Progenitor cell of endocrine pancreas (in vitro differentiated cells): ENCODE measurements at regions not wholly inside any gene's neighbourhood (a gene's known extent, or its start where the extent isn't known, plus 50 kb on each side); places are given as distances from the start of the nearest gene placed in this dataset.

ENCODE experiments used
- DNase-seq: peaks from one replicate; pipeline ENCODE4 v3.0.0; 2021; ENCODE audit warnings: low spot score; ENCODE audit not compliant: unreplicated experiment
- H3K27ac Mint-ChIP-seq: 2 replicates; pipeline ENCODE4 v1.8.0; 2021; ENCODE audit warnings: mild to moderate bottlenecking, moderate library complexity, mixed read lengths
- H3K27me3 Mint-ChIP-seq: 2 replicates; pipeline ENCODE4 v1.8.0; 2021; ENCODE audit warnings: mixed read lengths
- H3K36me3 Mint-ChIP-seq: 2 replicates; pipeline ENCODE4 v1.8.0; 2022; ENCODE audit warnings: mixed read lengths; ENCODE audit not compliant: insufficient read depth
- H3K4me1 Mint-ChIP-seq: 2 replicates; pipeline ENCODE4 v1.8.0; 2021; ENCODE audit warnings: low read depth, mixed read lengths
- H3K4me3 Mint-ChIP-seq: 2 replicates; pipeline ENCODE4 v1.8.0; 2021; ENCODE audit warnings: low read depth, mild to moderate bottlenecking, moderate library complexity, mixed read lengths
- H3K9me3 Mint-ChIP-seq: 2 replicates; pipeline ENCODE4 v1.8.0; 2021; ENCODE audit warnings: low read depth, mixed read lengths
- CTCF ChIP-seq: fragments of 200-600 bp; sonication (generic); IDR thresholded peaks from one replicate; pipeline ENCODE4 v1.5.0; 2021; ENCODE audit warnings: antibody characterized with exemption, mild to moderate bottlenecking; ENCODE audit not compliant: unreplicated experiment

DNA sequence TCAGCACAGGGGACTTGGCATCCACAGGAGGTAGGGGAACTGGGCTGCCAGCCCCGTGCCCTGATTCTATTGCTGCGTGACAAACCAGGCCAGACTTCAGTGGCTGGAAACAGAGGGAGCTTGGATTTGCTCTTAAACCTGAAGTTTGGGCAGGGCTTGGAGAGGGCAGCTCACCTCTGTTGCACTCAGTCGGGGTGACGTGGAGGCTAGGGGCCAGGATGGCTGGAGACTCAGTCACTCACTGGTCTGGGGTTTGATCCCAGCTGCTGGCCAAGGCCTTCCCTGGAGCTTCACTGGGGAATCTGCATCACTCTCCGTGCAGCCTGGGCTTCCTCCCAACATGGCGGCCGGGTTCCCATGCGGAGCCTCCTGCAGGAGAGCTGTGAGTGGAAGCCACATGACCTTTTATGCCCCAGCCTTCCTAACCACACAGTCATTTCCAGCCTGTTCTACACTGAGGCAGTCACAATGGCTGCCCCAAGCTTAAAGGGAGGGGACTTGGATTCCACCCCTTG is 175.2 kb upstream of the HDAC4 start:
- Mint-ChIP-seq H3K4me3 (no peak overlapping the region), H3K27me3 (peaks cover 23% of the 10 kb centered on the region), H3K36me3 (no peaks in the 10 kb centered on the region), H3K9me3 (no peaks in the 10 kb centered on the region), H3K4me1 (peaks cover 10% of the 10 kb centered on the region), H3K27ac (no peak overlapping the region)
- TF ChIP-seq CTCF: no peak
- DNase-seq: no peak

GRCh38 chr2:239574434-239575156 is 173.8 kb upstream of the HDAC4 start:
- TF ChIP-seq CTCF: no peak
- Mint-ChIP-seq H3K36me3 (no peaks in the 10 kb centered on the region), H3K4me1 (peaks cover 6% of the 10 kb centered on the region), H3K9me3 (no peaks in the 10 kb centered on the region), H3K27me3 (peaks cover 23% of the 10 kb centered on the region), H3K27ac (peak overlapping the region; percentile 67), H3K4me3 (no peak overlapping the region)
- peak; percentile 25 for DNase-seq

DNA sequence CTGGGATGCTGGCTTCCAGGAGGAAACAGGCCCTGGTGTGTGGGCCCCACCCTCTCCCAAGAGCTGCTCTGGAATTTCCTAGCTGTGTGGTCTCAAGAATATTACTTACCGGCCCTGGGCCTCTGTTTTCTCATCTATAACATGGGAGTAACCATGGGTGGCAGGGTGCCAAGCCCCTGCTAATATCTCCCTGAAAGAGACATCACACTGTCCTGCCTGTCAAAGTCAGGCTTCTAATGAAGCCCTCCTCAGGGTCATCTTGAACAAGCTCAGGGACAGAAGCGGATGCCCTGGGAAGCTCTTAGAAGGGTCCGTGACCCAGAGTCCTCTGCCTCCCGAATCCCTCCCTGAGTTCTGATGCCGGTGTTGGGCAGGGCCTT is 173.2 kb upstream of the HDAC4 start:
- Mint-ChIP-seq H3K27me3 (peaks cover 24% of the 10 kb centered on the region), H3K4me1 (peaks cover 6% of the 10 kb centered on the region), H3K9me3 (no peaks in the 10 kb centered on the region), H3K4me3 (no peak overlapping the region), H3K36me3 (no peaks in the 10 kb centered on the region), H3K27ac (no peak overlapping the region)
- no peak for DNase-seq
- TF ChIP-seq CTCF: no peak

DNA sequence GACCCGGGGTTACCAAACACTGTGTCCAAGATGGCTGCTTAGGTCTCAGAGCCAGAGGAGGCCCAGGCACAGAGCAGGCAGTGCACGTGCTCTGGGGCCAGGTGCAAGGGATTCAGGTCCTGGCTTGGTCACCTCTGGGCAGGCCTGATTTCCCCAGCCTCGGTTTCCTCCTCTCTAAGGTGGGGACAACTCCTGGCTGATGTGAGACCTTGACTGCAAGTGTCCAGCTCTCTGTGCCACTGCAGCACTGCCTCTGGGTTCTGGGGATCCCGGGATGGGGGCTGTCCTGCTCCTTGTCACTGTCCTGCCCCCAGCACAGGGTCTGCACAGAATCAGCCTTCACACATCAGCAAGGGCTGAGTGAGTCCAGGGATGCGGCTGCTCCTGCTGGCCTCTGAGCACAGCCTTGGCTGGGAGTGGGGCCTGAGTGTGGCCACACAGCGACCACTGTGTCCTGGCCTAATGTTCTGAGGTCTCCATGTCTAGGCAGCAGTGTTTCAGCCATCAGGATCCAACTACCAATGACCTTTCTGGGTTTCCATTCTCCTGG is 170.2 kb upstream of the HDAC4 start:
- Mint-ChIP-seq H3K27me3 (peaks cover 23% of the 10 kb centered on the region), H3K27ac (no peak overlapping the region), H3K4me1 (peaks cover 6% of the 10 kb centered on the region), H3K36me3 (no peaks in the 10 kb centered on the region), H3K9me3 (no peaks in the 10 kb centered on the region), H3K4me3 (no peak overlapping the region)
- DNase-seq: no peak
- TF ChIP-seq CTCF: no peak

- Mint-ChIP-seq H3K4me1 (peaks cover 6% of the 10 kb centered on the region), H3K36me3 (no peaks in the 10 kb centered on the region), H3K27me3 (peaks cover 23% of the 10 kb centered on the region), H3K4me3 (no peak overlapping the region), H3K9me3 (no peaks in the 10 kb centered on the region), H3K27ac (no peak overlapping the region)
- no peak for TF ChIP-seq CTCF
- DNase-seq: no peak
Measured at GRCh38 chr2:239570216-239570925, 169.6 kb upstream of the HDAC4 start.
